GM12878 (cell line): ENCODE measurements at regions not wholly inside any gene's neighbourhood (a gene's known extent, or its start where the extent isn't known, plus 50 kb on each side); places are given as distances from the start of the nearest gene placed in this dataset.

Experiments
- ATAC-seq: fragments of 200-7000 bp; cut with Tn5 transposase; 3 replicates; pipeline ENCODE4 v1.9.1; 2020; ENCODE audit warnings: mild to moderate bottlenecking, moderate library complexity
- BruUV-seq: library from RNA; stranded (reverse); fragments of 400-500 nt; replicated peaks from 2 replicates; lab custom pipeline; 2021; lab: Mats Ljungman, UMichigan
- CTCF ChIA-PET: fragments of 300-600 bp; sonication (Branson Sonifier 250); formaldehyde crosslinking; extraction: SDS; loops from one replicate; lab custom pipeline; 2021; ENCODE audit warnings: inconsistent platforms; lab: Yijun Ruan, JAX
- POLR2A ChIA-PET: fragments of 350-600 bp; formaldehyde crosslinking; extraction: SDS; loops from one replicate; lab custom pipeline; 2021; ENCODE audit warnings: inconsistent platforms; lab: Charles Lee
- RAD21 ChIA-PET: fragments of 300-600 bp; sonication (Branson Sonifier 250); formaldehyde crosslinking; loops from one replicate; lab custom pipeline; 2023; ENCODE audit warnings: antibody characterized with exemption; ENCODE audit not compliant: unreplicated experiment; lab: Charles Lee
- SMC1A ChIA-PET: fragments of 300-600 bp; sonication (Branson Sonifier 250); formaldehyde crosslinking; loops from one replicate; lab custom pipeline; 2023; ENCODE audit not compliant: unreplicated experiment, uncharacterized antibody; lab: Charles Lee
- DNase-seq: peaks from one replicate; pipeline ENCODE4 v3.0.0-alpha.2; 2011; ENCODE audit warnings: low read depth, low spot score
- FAIRE-seq: peaks from 3 replicates; lab custom pipeline; 2011; peaks lifted over from hg19 to GRCh38; lab: Jason Lieb, UNC
- H2AFZ ChIP-seq: 2 replicates; pipeline ENCODE4 v1.6.0; 2011; ENCODE audit warnings: low read depth, low read length, control low read depth; ENCODE audit not compliant: control insufficient read depth
- H3K27ac ChIP-seq: 2 replicates; pipeline ENCODE4 v1.5.1; 2011; ENCODE audit warnings: control low read depth; ENCODE audit not compliant: control insufficient read depth, insufficient read depth
- H3K27me3 ChIP-seq, 2 experiments: replicated peaks in 1 of 2; 2 replicates each; pipeline versions ENCODE4 v1.6.0 to v1.6.1; 2011; ENCODE audit warnings: low read length in 1 of 2; ENCODE audit not compliant: control insufficient read depth in 2 of 2, insufficient read depth in 2 of 2
- H3K36me3 ChIP-seq, 2 experiments: 2 replicates each; pipeline ENCODE4 v1.5.1; 2011; ENCODE audit warnings: low read length in 1 of 2; ENCODE audit not compliant: control insufficient read depth in 2 of 2, insufficient read depth in 2 of 2
- H3K4me1 ChIP-seq: 2 replicates; pipeline ENCODE4 v1.6.1; 2011; ENCODE audit warnings: mild to moderate bottlenecking, low read length, moderate library complexity, mixed read lengths; ENCODE audit not compliant: control insufficient read depth, insufficient read depth
- H3K4me2 ChIP-seq: 2 replicates; pipeline ENCODE4 v1.6.0; 2011; ENCODE audit warnings: control low read depth; ENCODE audit not compliant: control insufficient read depth, insufficient read depth
- H3K4me3 ChIP-seq: fragments of 200-600 bp; sonication (generic); 2 replicates; pipeline ENCODE4 v1.5.1; 2016
- H3K79me2 ChIP-seq: 2 replicates; pipeline ENCODE4 v1.6.0; 2011; ENCODE audit warnings: low read length; ENCODE audit not compliant: control insufficient read depth, insufficient read depth
- H3K9ac ChIP-seq: 2 replicates; pipeline ENCODE4 v1.8.0; 2011; ENCODE audit warnings: low read length, control low read depth, mixed read lengths; ENCODE audit not compliant: control insufficient read depth, insufficient read depth
- H3K9me3 ChIP-seq: replicated peaks from 3 replicates; pipeline ENCODE4 v1.5.1; 2011; ENCODE audit warnings: mild to moderate bottlenecking, low read length; ENCODE audit not compliant: control insufficient read depth, insufficient read depth
- H4K20me1 ChIP-seq: 2 replicates; pipeline ENCODE4 v1.6.0; 2011; ENCODE audit not compliant: control insufficient read depth, insufficient read depth
- BACH1 ChIP-seq: fragments of 450-650 bp; IDR thresholded peaks from 2 replicates; pipeline ENCODE4 v1.6.1; 2017; ENCODE audit warnings: mild to moderate bottlenecking, borderline replicate concordance
- NBN ChIP-seq: fragments of 450-650 bp; IDR thresholded peaks from 2 replicates; pipeline ENCODE4 v1.6.1; 2016
- NFIC ChIP-seq: IDR thresholded peaks from 2 replicates; pipeline ENCODE4 v1.6.1; 2012; ENCODE audit warnings: low read depth, mild to moderate bottlenecking, inconsistent platforms, low read length, moderate library complexity
- PAX5 ChIP-seq: IDR thresholded peaks from 2 replicates; pipeline ENCODE4 v1.6.1; 2011; ENCODE audit warnings: low read depth, low read length, borderline replicate concordance
- RB1 ChIP-seq: fragments of 450-650 bp; formaldehyde crosslinking; IDR thresholded peaks from 2 replicates; pipeline ENCODE4 v1.6.1; 2017; ENCODE audit warnings: mild to moderate bottlenecking, borderline replicate concordance
- SIX5 ChIP-seq: IDR thresholded peaks from 2 replicates; pipeline ENCODE4 v1.6.1; 2011; ENCODE audit warnings: mild to moderate bottlenecking, low read depth, low read length, moderate library complexity; ENCODE audit not compliant: severe bottlenecking
- SMAD1 ChIP-seq: fragments of 450-650 bp; IDR thresholded peaks from 2 replicates; pipeline ENCODE4 v1.6.1; 2018; ENCODE audit warnings: mild to moderate bottlenecking, low read depth; ENCODE audit not compliant: partially characterized antibody
- TBL1XR1 ChIP-seq: IDR thresholded peaks from 2 replicates; pipeline ENCODE4 v1.6.1; 2012; ENCODE audit warnings: low read depth, low read length, improper control_type of control experiment
- ZBTB11 ChIP-seq: fragments of 450-650 bp; formaldehyde crosslinking; IDR thresholded peaks from 2 replicates; pipeline ENCODE4 v1.5.0; 2022; ENCODE audit warnings: mild to moderate bottlenecking, missing genetic modification characterization
- ZBTB40 ChIP-seq: fragments of 450-650 bp; IDR thresholded peaks from 2 replicates; pipeline ENCODE4 v1.6.1; 2016; ENCODE audit warnings: mild to moderate bottlenecking, moderate library complexity, borderline replicate concordance
- WGBS: methylation state at CpG from one replicate; pipeline ENCODE4 v1.1.6; 2016; ENCODE audit warnings: low lambda C conversion rate; ENCODE audit not compliant: insufficient replicate concordance, insufficient coverage; ENCODE audit errors: missing lambda C conversion rate; 5-methylcytosine and 5-hydroxymethylcytosine counted together
- in situ Hi-C: fragments of 300-500 bp; cut with MboI; formaldehyde crosslinking; loops from 9 replicates; pipeline ENCODE4 v1.14.3; 2018; ENCODE audit warnings: mixed read lengths
- intact Hi-C: fragments of 100-400 bp; cut with micrococcal nuclease; formaldehyde crosslinking; loops from one replicate; pipeline ENCODE4 v1.14.2; 2022; ENCODE audit not compliant: unreplicated experiment

DNA sequence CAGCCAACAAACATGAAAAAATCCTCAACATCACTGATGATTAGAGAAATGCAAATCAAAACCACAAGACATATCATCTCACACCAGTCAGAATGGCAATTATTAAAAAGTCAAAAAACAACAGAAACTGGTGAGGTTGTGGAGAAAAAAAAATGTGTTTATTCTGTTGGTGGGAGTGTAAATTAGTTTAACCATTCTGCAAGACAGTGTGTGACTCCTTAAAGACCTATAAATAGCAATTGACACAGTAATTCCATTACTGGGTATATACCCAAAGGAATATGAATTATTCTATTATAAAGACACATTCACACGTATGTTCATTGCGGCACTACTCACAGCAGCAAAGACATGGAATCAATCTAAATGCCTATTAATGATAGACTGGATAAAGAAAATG lies 427.3 kb upstream of the CHORDC1 start (continued):
- TF ChIP-seq BACH1 (no peak), ZBTB40 (no peak), PAX5 (no peak)

DNA sequence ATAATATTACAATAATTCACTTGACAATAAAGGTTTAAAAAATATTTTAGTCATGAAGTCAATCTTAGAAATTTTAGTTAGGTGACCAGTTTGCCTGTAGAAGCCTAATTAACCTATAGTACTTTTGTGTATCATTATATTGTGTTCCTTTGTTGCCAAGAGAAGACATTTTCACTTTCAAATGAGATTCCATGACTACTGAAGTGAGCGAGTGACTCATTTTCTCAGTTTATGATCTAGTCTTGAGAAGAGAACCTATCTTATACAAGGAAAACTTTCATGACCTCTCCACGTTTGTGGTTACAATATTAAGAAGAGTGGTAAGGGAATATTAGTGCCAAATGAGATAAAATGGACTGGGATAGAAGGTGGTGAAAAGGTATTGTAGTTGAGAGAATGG lies 423.9 kb upstream of the CHORDC1 start:
- H3K79me2 ChIP-seq, result no peaks in the 10 kb centered on the region
- H3K4me3 ChIP-seq, result no peak overlapping the region
- H3K27me3 ChIP-seq, result no peaks in the 10 kb centered on the region
- FAIRE-seq, result no peak
- H3K4me2 ChIP-seq, result no peak overlapping the region
- RAD21 ChIA-PET, result no interaction called here
- ATAC-seq, result no peak
- in situ Hi-C loops (no loop called here), intact Hi-C loops (no loop called here)
- no peaks in the 10 kb centered on the region for H3K9me3 ChIP-seq
- no peaks in the 10 kb centered on the region for H4K20me1 ChIP-seq
- POLR2A ChIA-PET, result no interaction called here
- H3K4me1 ChIP-seq, result no peaks in the 10 kb centered on the region
- H3K27ac ChIP-seq, result no peak overlapping the region
- H3K36me3 ChIP-seq, result no peaks in the 10 kb centered on the region
- H3K9ac ChIP-seq, result no peak overlapping the region
- WGBS, result 50% methylated on average over 2 of the region's 2 CpGs
- SMC1A ChIA-PET, result no interaction called here
- H2AFZ ChIP-seq, result no peak overlapping the region
- BruUV-seq, result no TSS peak
- CTCF ChIA-PET, result no interaction called here
- DNase-seq, result no peak
- TF ChIP-seq RB1 (no peak), ZBTB11 (CRISPR knock-in tag) (no peak), NFIC (no peak), SMAD1 (no peak), NBN (no peak), ZBTB40 (no peak), TBL1XR1 (no peak), SIX5 (no peak)
